DOHH2 (cell line): ENCODE measurements at regions not wholly inside any gene's neighbourhood (a gene's known extent, or its start where the extent isn't known, plus 50 kb on each side); places are given as distances from the start of the nearest gene placed in this dataset.

ENCODE experiments used
- CTCF ChIP-seq: fragments of 200-600 bp; sonication (generic); IDR thresholded peaks from one replicate; pipeline ENCODE4 v1.5.1; 2014; ENCODE audit warnings: antibody characterized with exemption, mild to moderate bottlenecking, low read depth, low read length; ENCODE audit not compliant: poor library complexity, severe bottlenecking
- EZH2phosphoT487 ChIP-seq: fragments of 200-600 bp; sonication (generic); IDR thresholded peaks from 2 replicates; pipeline ENCODE4 v1.6.1; 2017; ENCODE audit warnings: borderline replicate concordance, mild to moderate bottlenecking, antibody characterized with exemption, low read length, moderate library complexity, mixed read lengths

GRCh38 chr17:34182036-34182803 is 72.9 kb upstream of the CCL2 start:
- TF ChIP-seq CTCF (no peak), EZH2phosphoT487 (no peak)
